Type B pancreatic cell (in vitro differentiated cells): ENCODE measurements at regions not wholly inside any gene's neighbourhood (a gene's known extent, or its start where the extent isn't known, plus 50 kb on each side); places are given as distances from the start of the nearest gene placed in this dataset.

Source experiments
- DNase-seq: peaks from one replicate; pipeline ENCODE4 v3.0.0; 2021; ENCODE audit warnings: mixed read lengths; ENCODE audit not compliant: unreplicated experiment; ENCODE audit errors: extremely low spot score
- H3K27ac Mint-ChIP-seq: 2 replicates; pipeline ENCODE4 v1.8.0; 2021; ENCODE audit warnings: mild to moderate bottlenecking, mixed read lengths
- H3K27me3 Mint-ChIP-seq: 2 replicates; pipeline ENCODE4 v1.8.0; 2021; ENCODE audit warnings: mixed read lengths
- H3K36me3 Mint-ChIP-seq: 2 replicates; pipeline ENCODE4 v1.8.0; 2021; ENCODE audit warnings: mixed read lengths
- H3K4me1 Mint-ChIP-seq: one replicate; pipeline ENCODE4 v1.8.0; 2021; ENCODE audit warnings: mixed read lengths; ENCODE audit not compliant: unreplicated experiment
- H3K4me3 Mint-ChIP-seq: 2 replicates; pipeline ENCODE4 v1.8.0; 2021; ENCODE audit warnings: mild to moderate bottlenecking, mixed read lengths
- H3K9me3 Mint-ChIP-seq: 2 replicates; pipeline ENCODE4 v1.8.0; 2021; ENCODE audit warnings: mixed read lengths
- CTCF ChIP-seq: fragments of 200-600 bp; sonication (generic); conservative IDR thresholded peaks from 2 replicates; pipeline ENCODE4 v1.5.0; 2021; ENCODE audit warnings: antibody characterized with exemption, mild to moderate bottlenecking

GRCh38 chr13:59352600-59352999, 811.1 kb downstream of the DIAPH3 start:
- Mint-ChIP-seq H3K27ac (no peak overlapping the region), H3K4me1 (peaks cover 38% of the 10 kb centered on the region), H3K27me3 (peaks cover 3% of the 10 kb centered on the region), H3K36me3 (peaks cover 4% of the 10 kb centered on the region), H3K9me3 (no peaks in the 10 kb centered on the region), H3K4me3 (no peak overlapping the region)
- DNase-seq = no peak
- TF ChIP-seq CTCF = no peak

- no peaks in the 10 kb centered on the region for H3K9me3 Mint-ChIP-seq
- peaks cover 4% of the 10 kb centered on the region for H3K36me3 Mint-ChIP-seq
- H3K4me3 Mint-ChIP-seq = no peak overlapping the region
- no peak for DNase-seq
- H3K27me3 Mint-ChIP-seq = peaks cover 3% of the 10 kb centered on the region
- no peak overlapping the region for H3K27ac Mint-ChIP-seq
- TF ChIP-seq CTCF = no peak
- peaks cover 44% of the 10 kb centered on the region for H3K4me1 Mint-ChIP-seq
These were observed 808.9 kb downstream of the DIAPH3 start for GRCh38 chr13:59354665-59355369.

- peaks cover 38% of the 10 kb centered on the region for H3K4me1 Mint-ChIP-seq
- TF ChIP-seq CTCF = no peak
- peaks cover 4% of the 10 kb centered on the region for H3K36me3 Mint-ChIP-seq
- peak overlapping the region; percentile 25 for H3K27ac Mint-ChIP-seq
- no peaks in the 10 kb centered on the region for H3K9me3 Mint-ChIP-seq
- DNase-seq = no peak
- H3K27me3 Mint-ChIP-seq = no peaks in the 10 kb centered on the region
- H3K4me3 Mint-ChIP-seq = no peak overlapping the region
These were observed 807.1 kb downstream of the DIAPH3 start for GRCh38 chr13:59356607-59357006.

- Mint-ChIP-seq H3K9me3 (no peaks in the 10 kb centered on the region), H3K4me1 (peaks cover 29% of the 10 kb centered on the region), H3K27ac (no peak overlapping the region), H3K4me3 (no peak overlapping the region), H3K27me3 (no peaks in the 10 kb centered on the region), H3K36me3 (peaks cover 4% of the 10 kb centered on the region)
- no peak for DNase-seq
- TF ChIP-seq CTCF = no peak
These were observed 805.7 kb downstream of the DIAPH3 start for GRCh38 chr13:59358014-59358413.

- Mint-ChIP-seq H3K4me3 (no peak overlapping the region), H3K36me3 (peaks cover 4% of the 10 kb centered on the region), H3K4me1 (peaks cover 30% of the 10 kb centered on the region), H3K27ac (no peak overlapping the region), H3K9me3 (no peaks in the 10 kb centered on the region), H3K27me3 (no peaks in the 10 kb centered on the region)
- DNase-seq = no peak
- no peak for TF ChIP-seq CTCF
These were observed 803.6 kb downstream of the DIAPH3 start for GRCh38 chr13:59360108-59360507.
